ENCODE measurements at regions not wholly inside any gene's neighbourhood (a gene's known extent, or its start where the extent isn't known, plus 50 kb on each side); places are given as distances from the start of the nearest gene placed in this dataset.
"Not testable (repeated sequence)": the region's sequence is repeated elsewhere in the genome, so short reads cannot be mapped to it uniquely, and the experiment has no call there.

DNA sequence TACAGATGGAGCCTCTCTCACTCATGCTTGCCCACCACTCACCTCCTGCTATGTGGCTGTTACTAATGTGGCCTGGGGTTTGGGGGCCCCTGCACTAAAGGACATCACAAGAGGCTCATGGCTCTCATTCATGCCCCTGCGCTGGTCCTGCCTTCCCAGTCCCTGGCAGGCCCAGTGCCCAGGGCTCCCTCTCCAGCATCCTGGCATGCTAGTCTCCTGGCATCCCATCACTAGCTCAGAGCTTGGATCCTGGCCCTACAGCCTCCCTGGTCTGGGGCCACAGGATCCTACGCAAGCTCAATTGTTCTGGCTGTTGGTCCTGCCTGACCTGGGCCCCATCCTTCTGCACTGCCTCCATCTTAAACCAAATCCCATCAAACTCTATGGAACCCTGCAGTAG lies 685.4 kb downstream of the PTPRU start:
- Histone ChIP-seq H3K4me1 (no peaks in the 10 kb centered on the region), H3K27ac (no peak overlapping the region), H3K36me3 (no peaks in the 10 kb centered on the region), H3K4me3 (no peak overlapping the region), H3K9me3 (no peaks in the 10 kb centered on the region), H3K27me3 (no peaks in the 10 kb centered on the region)
- WGBS, 2 donors, result 90 to 93% methylated on average over 2 of the region's 2 CpGs
- TF ChIP-seq EP300 (IDR thresholded peaks at IDR 0.05), result no peak
- TF ChIP-seq POLR2A (IDR thresholded peaks at IDR 0.05), result no peak
- TF ChIP-seq CTCF (IDR thresholded peaks at IDR 0.05), result no peak
- DNase-seq (ENCODE audit: low spot score in 2 of 2), result no peak

- TF ChIP-seq POLR2A (IDR thresholded peaks at IDR 0.05), result no peak
- TF ChIP-seq CTCF (IDR thresholded peaks at IDR 0.05), result no peak
- TF ChIP-seq EP300 (IDR thresholded peaks at IDR 0.05), result no peak
- Histone ChIP-seq H3K27me3 (no peaks in the 10 kb centered on the region), H3K4me3 (no peak overlapping the region), H3K9me3 (no peaks in the 10 kb centered on the region), H3K36me3 (no peaks in the 10 kb centered on the region), H3K27ac (no peak overlapping the region), H3K4me1 (no peaks in the 10 kb centered on the region)
- WGBS, 2 donors, result 62 to 64% methylated on average over 11 of the region's 11 CpGs
- DNase-seq (ENCODE audit: low spot score in 2 of 2), result no peak
These were observed 684.5 kb downstream of the PTPRU start for GRCh38 chr1:29920784-29921183.

DNA sequence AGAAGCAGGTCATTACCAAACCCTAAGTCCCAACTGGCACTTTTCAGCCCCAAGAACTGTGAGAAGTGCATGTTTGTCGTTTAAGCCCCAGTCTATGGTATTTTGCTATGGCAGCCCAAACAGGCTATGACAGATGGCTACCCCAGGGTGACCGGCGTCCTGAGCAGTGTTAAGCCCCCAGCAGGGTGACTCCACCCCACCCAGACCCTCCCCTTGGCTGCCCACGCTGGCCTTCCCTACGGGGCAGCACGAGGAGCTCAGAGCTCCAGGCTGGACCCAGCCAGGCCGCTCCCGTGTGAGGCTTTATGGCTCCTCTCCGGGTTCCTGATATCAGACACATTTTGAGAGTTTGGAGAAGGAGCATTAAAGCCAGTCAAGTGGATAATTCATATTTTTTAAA lies 684.0 kb downstream of the PTPRU start:
- 59 to 65% methylated on average over 9 of the region's 9 CpGs for WGBS, 2 donors
- Histone ChIP-seq H3K4me1 (no peaks in the 10 kb centered on the region), H3K27ac (no peak overlapping the region), H3K27me3 (no peaks in the 10 kb centered on the region), H3K9me3 (no peaks in the 10 kb centered on the region), H3K36me3 (no peaks in the 10 kb centered on the region), H3K4me3 (no peak overlapping the region)
- no peak for DNase-seq (ENCODE audit: low spot score in 2 of 2)
- TF ChIP-seq CTCF (IDR thresholded peaks at IDR 0.05) (no peak), EP300 (IDR thresholded peaks at IDR 0.05) (no peak), POLR2A (IDR thresholded peaks at IDR 0.05) (no peak)

- 86 to 88% methylated on average over 7 of the region's 7 CpGs for WGBS, 2 donors
- H3K27ac ChIP-seq, result not testable (repeated sequence)
These were observed 682.7 kb downstream of the PTPRU start for GRCh38 chr1:29919041-29919440.

GRCh38 chr1:29916656-29917369 lies 680.5 kb downstream of the PTPRU start:
- H3K4me1 ChIP-seq, result no peaks in the 10 kb centered on the region
- WGBS, 2 donors, result 77 to 82% methylated on average over 3 of the region's 3 CpGs

More at GRCh38 chr1:29919041-29919440, 682.7 kb downstream of the PTPRU start:
- H3K4me1 ChIP-seq; H3K36me3 ChIP-seq; H3K4me3 ChIP-seq; DNase-seq (ENCODE audit: low spot score in 2 of 2); H3K9me3 ChIP-seq; H3K27me3 ChIP-seq: not testable (repeated sequence)

More at GRCh38 chr1:29916656-29917369, 680.5 kb downstream of the PTPRU start:
- TF ChIP-seq POLR2A (IDR thresholded peaks at IDR 0.05), result no peak
- no peak for TF ChIP-seq CTCF (IDR thresholded peaks at IDR 0.05)
- TF ChIP-seq EP300 (IDR thresholded peaks at IDR 0.05), result no peak
- Histone ChIP-seq H3K27me3 (no peaks in the 10 kb centered on the region), H3K4me3 (no peak overlapping the region), H3K36me3 (no peaks in the 10 kb centered on the region), H3K9me3 (no peaks in the 10 kb centered on the region), H3K27ac (no peak overlapping the region)
- no peak for DNase-seq (ENCODE audit: low spot score in 2 of 2)
